Kidney (tissue), 13 donors: ENCODE measurements at regions not wholly inside any gene's neighbourhood (a gene's known extent, or its start where the extent isn't known, plus 50 kb on each side); places are given as distances from the start of the nearest gene placed in this dataset.

Experiments used
- DNase-seq, 5 donors: peaks; one replicate each; pipeline ENCODE4 v3.0.0-alpha.2; 2013 to 2020
- FAIRE-seq: peaks from 2 replicates; lab custom pipeline; 2012; peaks lifted over from hg19 to GRCh38; lab: Jason Lieb, UNC
- H3K27ac ChIP-seq, 2 donors: one replicate each; pipeline ENCODE4 v1.7.0; 2013; ENCODE audit warnings: low read depth in 2 of 2, low read length in 2 of 2, inconsistent platforms in 1 of 2
- H3K27me3 ChIP-seq: one replicate; pipeline ENCODE4 v1.7.1; 2013; ENCODE audit warnings: low read length, inconsistent platforms; ENCODE audit not compliant: control insufficient read depth, insufficient read depth
- H3K36me3 ChIP-seq, 3 donors: one replicate each; pipeline versions ENCODE4 v1.7.0 to v1.7.1; 2013; ENCODE audit warnings: low read length in 3 of 3, control low read depth in 1 of 3, inconsistent platforms in 1 of 3; ENCODE audit not compliant: insufficient read depth in 3 of 3, control insufficient read depth in 2 of 3
- H3K4me1 ChIP-seq, 3 donors: one replicate each; pipeline versions ENCODE4 v1.7.0 to v1.7.1; 2013; ENCODE audit warnings: low read length in 3 of 3, inconsistent platforms in 1 of 3, low read depth in 1 of 3; ENCODE audit not compliant: control insufficient read depth in 2 of 3, insufficient read depth in 2 of 3
- H3K4me3 ChIP-seq, 3 donors: one replicate each; pipeline versions ENCODE4 v1.7.0 to v1.8.1; 2013; ENCODE audit warnings: low read length in 3 of 3, control low read depth in 1 of 3, inconsistent platforms in 1 of 3
- H3K9ac ChIP-seq, 3 donors: one replicate each; pipeline versions ENCODE4 v1.7.0 to v1.7.1; 2013; ENCODE audit warnings: low read length in 3 of 3, control low read depth in 1 of 3, inconsistent platforms in 1 of 3
- H3K9me3 ChIP-seq, 3 donors: one replicate each; pipeline versions ENCODE4 v1.7.0 to v1.7.1; 2013; ENCODE audit warnings: low read length in 3 of 3, control low read depth in 1 of 3, inconsistent platforms in 1 of 3; ENCODE audit not compliant: control insufficient read depth in 2 of 3, insufficient read depth in 1 of 3
- intact Hi-C: fragments of 100-400 bp; cut with DNase I; formaldehyde crosslinking; loops from one replicate; pipeline ENCODE4 v1.11.1; 2022
- TF ChIP-seq, protein P1 (sequence below): IDR thresholded peaks from 3 replicates; pipeline ENCODE4 v1.5.1; 2012; ENCODE audit warnings: mild to moderate bottlenecking, moderate library complexity, borderline replicate concordance; ENCODE audit not compliant: insufficient read depth; ENCODE audit errors: extremely low read depth
- donor health status: control.
- donor health status: control.
- donor health status: control.
- donor health status: control.
- donor health status: control.
- donor health status: DM: yes; HTN: yes; CAD: no.
- donor health status: Normal renal cell carcinoma (clear cell type).

- no peak overlapping the region for H3K4me3 ChIP-seq
- H3K9me3 ChIP-seq: no peaks in the 10 kb centered on the region
- H3K9ac ChIP-seq: no peak overlapping the region
- no peak overlapping the region for H3K27ac ChIP-seq
- H3K4me1 ChIP-seq: peaks cover 0 to 5% (median 0%) of the 10 kb centered on the region in 3 donors
- H3K27me3 ChIP-seq: no peaks in the 10 kb centered on the region
- intact Hi-C loops: no loop called here
- DNase-seq: no peak
- no peaks in the 10 kb centered on the region for H3K36me3 ChIP-seq
- TF ChIP-seq, protein P1, sequence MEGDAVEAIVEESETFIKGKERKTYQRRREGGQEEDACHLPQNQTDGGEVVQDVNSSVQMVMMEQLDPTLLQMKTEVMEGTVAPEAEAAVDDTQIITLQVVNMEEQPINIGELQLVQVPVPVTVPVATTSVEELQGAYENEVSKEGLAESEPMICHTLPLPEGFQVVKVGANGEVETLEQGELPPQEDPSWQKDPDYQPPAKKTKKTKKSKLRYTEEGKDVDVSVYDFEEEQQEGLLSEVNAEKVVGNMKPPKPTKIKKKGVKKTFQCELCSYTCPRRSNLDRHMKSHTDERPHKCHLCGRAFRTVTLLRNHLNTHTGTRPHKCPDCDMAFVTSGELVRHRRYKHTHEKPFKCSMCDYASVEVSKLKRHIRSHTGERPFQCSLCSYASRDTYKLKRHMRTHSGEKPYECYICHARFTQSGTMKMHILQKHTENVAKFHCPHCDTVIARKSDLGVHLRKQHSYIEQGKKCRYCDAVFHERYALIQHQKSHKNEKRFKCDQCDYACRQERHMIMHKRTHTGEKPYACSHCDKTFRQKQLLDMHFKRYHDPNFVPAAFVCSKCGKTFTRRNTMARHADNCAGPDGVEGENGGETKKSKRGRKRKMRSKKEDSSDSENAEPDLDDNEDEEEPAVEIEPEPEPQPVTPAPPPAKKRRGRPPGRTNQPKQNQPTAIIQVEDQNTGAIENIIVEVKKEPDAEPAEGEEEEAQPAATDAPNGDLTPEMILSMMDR: no peak
- no peak for FAIRE-seq
These were observed 173.9 kb upstream of the ARL4C start for GRCh38 chr2:234670806-234671205.

- DNase-seq: no peak
- H3K9me3 ChIP-seq: no peaks in the 10 kb centered on the region
- H3K4me1 ChIP-seq: peaks cover 0 to 5% (median 0%) of the 10 kb centered on the region in 3 donors
- TF ChIP-seq, protein P1: no peak
- intact Hi-C loops: no loop called here
- H3K36me3 ChIP-seq: no peaks in the 10 kb centered on the region
- no peak overlapping the region for H3K4me3 ChIP-seq
- no peaks in the 10 kb centered on the region for H3K27me3 ChIP-seq
- H3K27ac ChIP-seq: no peak overlapping the region
- FAIRE-seq: no peak
- no peak overlapping the region for H3K9ac ChIP-seq
These were observed 173.2 kb upstream of the ARL4C start for GRCh38 chr2:234670052-234670451.

GRCh38 chr2:234669621-234670020, 172.7 kb upstream of the ARL4C start:
- DNase-seq (no peak), FAIRE-seq (no peak)
- Histone ChIP-seq H3K27ac (no peak overlapping the region), H3K4me1 (peaks cover 0 to 3% (median 0%) of the 10 kb centered on the region in 3 donors), H3K9ac (no peak overlapping the region), H3K27me3 (no peaks in the 10 kb centered on the region), H3K9me3 (no peaks in the 10 kb centered on the region), H3K36me3 (no peaks in the 10 kb centered on the region), H3K4me3 (no peak overlapping the region)
- intact Hi-C loops: no loop called here
- TF ChIP-seq, protein P1: peak; percentile 3

- no peak overlapping the region for H3K27ac ChIP-seq
- H3K9ac ChIP-seq: no peak overlapping the region
- no peak overlapping the region for H3K4me3 ChIP-seq
- H3K9me3 ChIP-seq: no peaks in the 10 kb centered on the region
- intact Hi-C loops: no loop called here
- H3K27me3 ChIP-seq: no peaks in the 10 kb centered on the region
- TF ChIP-seq, protein P1: no peak
- FAIRE-seq (no peak), DNase-seq (no peak)
- peaks cover 0 to 3% (median 0%) of the 10 kb centered on the region in 3 donors for H3K4me1 ChIP-seq
- no peaks in the 10 kb centered on the region for H3K36me3 ChIP-seq
These were observed 172.1 kb upstream of the ARL4C start for GRCh38 chr2:234669001-234669400.
